ENCODE measurements at regions not wholly inside any gene's neighbourhood (a gene's known extent, or its start where the extent isn't known, plus 50 kb on each side); places are given as distances from the start of the nearest gene placed in this dataset.

DNA sequence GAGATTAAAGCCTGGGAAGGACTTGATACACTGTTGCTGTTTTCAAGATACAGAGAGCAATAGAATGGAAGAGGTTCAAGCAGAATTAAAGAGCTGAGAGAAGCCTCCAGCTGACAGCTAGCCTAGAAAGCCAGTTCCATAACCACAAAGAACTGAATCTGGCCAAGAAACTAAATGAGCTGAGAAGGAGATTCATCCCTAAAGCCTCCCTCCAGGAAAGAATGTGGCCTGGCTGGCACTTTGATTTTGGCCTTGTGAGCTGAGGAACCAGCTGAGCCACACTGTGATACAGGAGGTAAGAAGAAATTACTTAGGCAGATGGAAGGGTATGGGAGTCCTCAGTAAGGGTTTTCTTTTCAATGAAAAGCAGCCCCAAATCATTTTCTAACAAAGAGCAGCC, 324.1 kb downstream of the PHF14 start:
- H3K4me1 ChIP-seq, result no peaks in the 10 kb centered on the region
- TF ChIP-seq EP300 (IDR thresholded peaks at IDR 0.05) (no peak), POLR2A (IDR thresholded peaks at IDR 0.05) (no peak)
- TF ChIP-seq, protein P1, sequence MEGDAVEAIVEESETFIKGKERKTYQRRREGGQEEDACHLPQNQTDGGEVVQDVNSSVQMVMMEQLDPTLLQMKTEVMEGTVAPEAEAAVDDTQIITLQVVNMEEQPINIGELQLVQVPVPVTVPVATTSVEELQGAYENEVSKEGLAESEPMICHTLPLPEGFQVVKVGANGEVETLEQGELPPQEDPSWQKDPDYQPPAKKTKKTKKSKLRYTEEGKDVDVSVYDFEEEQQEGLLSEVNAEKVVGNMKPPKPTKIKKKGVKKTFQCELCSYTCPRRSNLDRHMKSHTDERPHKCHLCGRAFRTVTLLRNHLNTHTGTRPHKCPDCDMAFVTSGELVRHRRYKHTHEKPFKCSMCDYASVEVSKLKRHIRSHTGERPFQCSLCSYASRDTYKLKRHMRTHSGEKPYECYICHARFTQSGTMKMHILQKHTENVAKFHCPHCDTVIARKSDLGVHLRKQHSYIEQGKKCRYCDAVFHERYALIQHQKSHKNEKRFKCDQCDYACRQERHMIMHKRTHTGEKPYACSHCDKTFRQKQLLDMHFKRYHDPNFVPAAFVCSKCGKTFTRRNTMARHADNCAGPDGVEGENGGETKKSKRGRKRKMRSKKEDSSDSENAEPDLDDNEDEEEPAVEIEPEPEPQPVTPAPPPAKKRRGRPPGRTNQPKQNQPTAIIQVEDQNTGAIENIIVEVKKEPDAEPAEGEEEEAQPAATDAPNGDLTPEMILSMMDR (IDR thresholded peaks at IDR 0.05), result no peak
- H3K27ac ChIP-seq, result no peak overlapping the region
- H3K9me3 ChIP-seq, result peaks cover 0 to 5% (median 2%) of the 10 kb centered on the region in 4 donors
- H3K27me3 ChIP-seq, result no peaks in the 10 kb centered on the region
- no peaks in the 10 kb centered on the region for H3K36me3 ChIP-seq
- DNase-seq (ENCODE audit: low spot score in 2 of 2), result no peak
- no peak overlapping the region for H3K4me3 ChIP-seq

DNA sequence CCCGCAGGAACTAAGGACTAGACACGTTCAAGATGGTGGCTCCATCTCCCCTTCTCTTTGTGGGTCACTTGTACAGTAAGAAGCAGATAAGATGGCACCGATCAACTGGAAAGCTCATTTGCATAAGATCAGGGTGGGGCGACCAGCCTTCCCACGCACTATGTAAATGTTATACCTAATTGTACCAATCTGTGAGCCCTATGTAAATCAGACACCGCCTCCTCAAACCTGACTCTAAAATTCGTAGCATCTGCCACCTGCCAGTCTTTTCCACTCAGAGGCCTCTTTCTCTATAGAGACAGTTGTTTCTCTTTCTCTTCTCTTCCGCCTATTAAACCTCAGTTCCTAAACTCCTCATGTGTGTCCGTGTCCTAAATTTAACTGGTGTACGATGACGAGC, 324.5 kb downstream of the PHF14 start:
- Histone ChIP-seq H3K9me3 (peaks cover 0 to 5% (median 2%) of the 10 kb centered on the region in 4 donors), H3K27me3 (no peaks in the 10 kb centered on the region), H3K36me3 (no peaks in the 10 kb centered on the region), H3K27ac (no peak overlapping the region), H3K4me1 (no peaks in the 10 kb centered on the region), H3K4me3 (no peak overlapping the region)
- TF ChIP-seq EP300 (IDR thresholded peaks at IDR 0.05), result no peak
- no peak for TF ChIP-seq POLR2A (IDR thresholded peaks at IDR 0.05)
- TF ChIP-seq, protein P1 (IDR thresholded peaks at IDR 0.05), result no peak
- DNase-seq (ENCODE audit: low spot score in 2 of 2), result no peak
- WGBS, 2 donors, result 88 to 90% methylated on average over 11 of the region's 11 CpGs

DNA sequence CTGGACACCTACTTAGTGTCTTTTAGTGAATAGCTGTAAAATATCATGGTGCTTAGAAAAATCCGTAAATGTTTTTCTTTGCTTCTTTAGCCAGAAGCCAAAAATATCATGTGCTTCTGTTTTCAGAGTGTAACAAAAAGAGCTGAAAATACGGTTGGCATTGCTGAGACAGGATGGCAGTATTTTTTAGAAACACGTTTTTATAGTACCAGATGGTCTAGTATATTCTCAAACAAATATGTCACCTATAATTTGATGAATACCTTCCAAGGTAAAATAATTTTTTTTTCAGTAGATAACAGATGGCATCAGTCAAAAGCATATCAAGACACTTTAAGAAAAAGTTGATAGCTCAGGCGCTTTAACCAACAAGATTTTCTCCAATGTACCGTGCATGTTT, 326.6 kb downstream of the PHF14 start:
- Histone ChIP-seq H3K27ac (no peak overlapping the region), H3K4me3 (no peak overlapping the region), H3K36me3 (no peaks in the 10 kb centered on the region), H3K9me3 (peaks cover 0 to 5% (median 2%) of the 10 kb centered on the region in 4 donors), H3K4me1 (no peaks in the 10 kb centered on the region), H3K27me3 (no peaks in the 10 kb centered on the region)
- no peak for TF ChIP-seq POLR2A (IDR thresholded peaks at IDR 0.05)
- TF ChIP-seq, protein P1 (IDR thresholded peaks at IDR 0.05), result no peak
- TF ChIP-seq EP300 (IDR thresholded peaks at IDR 0.05), result no peak
- WGBS, 2 donors, result 47 to 54% methylated on average over 5 of the region's 5 CpGs
- no peak for DNase-seq (ENCODE audit: low spot score in 2 of 2)

DNA sequence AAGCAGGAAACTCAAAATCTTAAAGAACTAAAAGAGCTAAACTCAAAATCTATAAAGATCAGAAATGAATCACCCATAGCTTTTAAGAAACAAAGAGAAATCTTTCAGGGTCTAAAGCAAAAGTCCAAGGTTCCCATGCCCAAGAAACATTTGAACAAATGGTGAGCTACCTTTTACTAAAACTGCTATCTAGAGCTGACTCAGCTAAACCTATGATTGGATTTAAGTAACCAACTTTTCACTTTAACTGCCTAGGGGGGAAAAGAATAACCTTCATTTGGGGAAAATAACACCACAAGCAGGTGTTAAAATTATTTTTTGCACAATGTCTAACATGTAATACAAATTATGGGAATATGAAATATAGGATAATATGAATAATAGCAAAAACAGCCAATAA, 328.4 kb downstream of the PHF14 start:
- Histone ChIP-seq H3K36me3 (no peaks in the 10 kb centered on the region), H3K27me3 (no peaks in the 10 kb centered on the region), H3K4me3 (no peak overlapping the region), H3K9me3 (peaks cover 0 to 5% (median 2%) of the 10 kb centered on the region in 4 donors), H3K27ac (no peak overlapping the region), H3K4me1 (no peaks in the 10 kb centered on the region)
- DNase-seq (ENCODE audit: low spot score in 2 of 2), result no peak
- no peak for TF ChIP-seq EP300 (IDR thresholded peaks at IDR 0.05)
- TF ChIP-seq, protein P1 (IDR thresholded peaks at IDR 0.05), result no peak
- TF ChIP-seq POLR2A (IDR thresholded peaks at IDR 0.05), result no peak

DNA sequence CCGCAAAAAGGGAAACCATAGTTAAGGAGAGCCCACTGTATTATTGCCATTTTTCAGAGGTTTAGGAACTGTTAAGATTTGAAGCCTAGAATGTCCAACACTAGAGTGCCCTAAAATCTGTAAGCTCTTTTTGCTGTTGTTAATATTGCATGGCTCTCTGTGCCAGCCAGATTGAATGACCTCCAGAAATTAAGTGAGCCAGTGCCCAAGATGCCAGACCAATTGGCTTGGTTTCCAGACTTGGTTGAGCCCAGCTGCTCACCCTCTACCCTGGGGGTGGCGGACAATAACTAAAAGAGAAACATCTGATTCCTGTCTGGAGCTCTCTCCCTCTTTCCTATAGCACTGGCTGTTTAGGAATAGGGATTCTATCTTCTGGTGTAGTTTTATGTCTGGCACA, 340.1 kb downstream of the PHF14 start:
- no peaks in the 10 kb centered on the region for H3K9me3 ChIP-seq
- no peak for DNase-seq (ENCODE audit: low spot score in 2 of 2)
- H3K4me1 ChIP-seq, result no peaks in the 10 kb centered on the region
- H3K27me3 ChIP-seq, result no peaks in the 10 kb centered on the region
- H3K27ac ChIP-seq, result no peak overlapping the region
- TF ChIP-seq POLR2A (IDR thresholded peaks at IDR 0.05) (no peak), EP300 (IDR thresholded peaks at IDR 0.05) (no peak)
- TF ChIP-seq, protein P1 (IDR thresholded peaks at IDR 0.05), result no peak
- no peaks in the 10 kb centered on the region for H3K36me3 ChIP-seq
- WGBS, 2 donors, result 91 to 93% methylated on average over 2 of the region's 2 CpGs
- no peak overlapping the region for H3K4me3 ChIP-seq

Measured in tibial nerve (tissue), 4 donors.